HG03432 (cell line): ENCODE measurements at regions not wholly inside any gene's neighbourhood (a gene's known extent, or its start where the extent isn't known, plus 50 kb on each side); places are given as distances from the start of the nearest gene placed in this dataset.
"Not testable (repeated sequence)": the region's sequence is repeated elsewhere in the genome, so short reads cannot be mapped to it uniquely, and the experiment has no call there.

Experiments used
- ATAC-seq: cut with Tn5 transposase; IDR thresholded peaks from one replicate; pipeline ENCODE4 v1.9.1; 2021; ENCODE audit warnings: mild to moderate bottlenecking, moderate library complexity; ENCODE audit not compliant: unreplicated experiment

GRCh38 chr2:8328217-8328616, 353.6 kb upstream of the ID2 start:
- peak; percentile 60 for ATAC-seq

- no peak for ATAC-seq
These were observed 351.9 kb upstream of the ID2 start for GRCh38 chr2:8329660-8330622.

DNA sequence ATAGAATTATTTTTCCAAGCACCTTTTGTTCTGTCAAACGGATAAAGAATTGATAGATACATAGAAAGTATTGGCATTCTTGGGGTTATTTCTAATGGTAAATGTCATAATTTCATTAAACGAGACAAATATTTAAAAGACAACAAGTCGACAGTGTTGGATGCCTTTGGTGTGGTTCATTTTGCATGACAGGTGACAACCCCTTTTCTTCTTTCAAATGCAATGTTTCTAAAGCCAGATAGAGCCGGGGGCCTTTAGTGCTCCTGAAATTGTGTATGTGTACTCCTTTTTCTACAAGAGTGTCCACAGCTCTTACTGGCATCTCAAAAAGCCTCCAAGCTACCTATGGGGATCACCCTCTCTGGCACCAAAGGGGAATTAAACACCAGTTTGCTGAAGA, 350.8 kb upstream of the ID2 start:
- no peak for ATAC-seq

GRCh38 chr2:8332646-8333045, 349.2 kb upstream of the ID2 start:
- no peak for ATAC-seq

DNA sequence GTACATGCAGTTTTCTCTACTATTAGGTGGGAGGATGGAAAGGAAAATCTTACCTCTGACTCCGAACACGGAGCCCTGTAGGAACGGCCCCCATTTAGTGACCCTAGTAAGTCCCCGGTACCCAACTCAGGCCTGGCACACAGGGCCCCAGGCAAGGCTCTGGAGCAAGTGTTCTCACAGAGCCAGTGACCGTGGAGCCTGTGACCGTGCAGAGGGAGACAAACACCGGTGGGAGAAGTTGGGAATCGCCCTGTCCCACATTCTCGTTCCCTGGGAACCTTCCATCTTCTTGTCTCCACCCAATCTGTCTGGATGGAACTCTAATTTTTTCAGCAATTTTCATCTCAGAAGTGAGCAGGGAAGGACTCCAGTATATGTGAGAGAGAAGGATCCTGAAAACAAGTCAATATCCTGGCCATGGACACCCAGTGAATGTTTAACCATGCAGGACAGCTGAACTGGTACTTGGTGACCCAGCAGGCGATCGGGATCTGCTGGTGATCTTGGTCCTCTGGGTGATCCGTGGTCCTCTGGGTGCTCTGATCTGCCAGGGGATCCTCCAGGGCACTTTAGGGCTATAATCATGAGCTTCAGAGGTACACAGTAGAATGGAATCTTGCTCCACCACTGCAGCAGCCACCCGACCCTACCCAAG, 348.6 kb upstream of the ID2 start:
- ATAC-seq: no peak

GRCh38 chr2:8333832-8334187, 348.0 kb upstream of the ID2 start:
- not testable (repeated sequence) for ATAC-seq

DNA sequence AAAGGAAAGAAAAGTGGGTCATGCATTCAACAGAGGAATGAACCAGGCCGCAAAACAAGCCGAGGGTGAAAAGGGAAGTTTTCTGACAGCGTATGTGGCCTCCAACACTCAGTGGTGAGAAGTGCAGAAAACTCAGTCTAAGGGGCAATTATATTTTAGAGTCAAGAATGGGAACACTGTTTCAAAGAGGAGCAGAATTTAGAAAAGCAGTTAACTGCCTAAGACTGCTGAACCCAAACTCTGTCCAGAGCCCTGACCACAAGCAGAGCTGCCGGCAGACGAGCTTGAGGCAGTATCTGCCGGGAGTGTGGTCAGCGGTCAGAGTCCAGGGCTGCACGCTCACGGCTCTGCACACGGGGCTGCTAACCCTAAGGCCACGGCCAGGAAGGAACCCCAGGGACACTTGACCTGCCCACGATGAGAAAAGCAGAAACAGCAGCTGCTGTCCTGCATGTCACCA, 347.0 kb upstream of the ID2 start:
- ATAC-seq: no peak

- no peak for ATAC-seq
These were observed 346.1 kb upstream of the ID2 start for GRCh38 chr2:8335801-8336200.

DNA sequence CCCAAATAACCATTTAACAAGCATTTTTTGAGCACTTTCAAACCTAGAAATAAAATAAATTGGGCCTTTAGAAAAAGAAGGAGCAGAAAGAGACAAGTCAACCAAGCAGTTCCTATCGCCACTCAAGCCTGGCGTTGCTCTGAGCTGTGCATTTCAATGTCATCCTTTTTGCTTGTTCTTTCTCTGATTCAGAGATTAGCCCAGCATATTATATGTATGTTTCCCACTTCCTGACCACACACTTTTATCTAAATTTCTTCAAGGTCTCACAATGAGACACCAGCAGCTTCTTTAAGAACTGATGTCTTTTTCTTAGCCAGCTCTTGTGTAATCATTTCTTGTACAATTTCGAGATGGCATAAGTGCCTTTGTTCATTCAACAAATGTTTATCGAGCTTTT, 344.5 kb upstream of the ID2 start:
- no peak for ATAC-seq

DNA sequence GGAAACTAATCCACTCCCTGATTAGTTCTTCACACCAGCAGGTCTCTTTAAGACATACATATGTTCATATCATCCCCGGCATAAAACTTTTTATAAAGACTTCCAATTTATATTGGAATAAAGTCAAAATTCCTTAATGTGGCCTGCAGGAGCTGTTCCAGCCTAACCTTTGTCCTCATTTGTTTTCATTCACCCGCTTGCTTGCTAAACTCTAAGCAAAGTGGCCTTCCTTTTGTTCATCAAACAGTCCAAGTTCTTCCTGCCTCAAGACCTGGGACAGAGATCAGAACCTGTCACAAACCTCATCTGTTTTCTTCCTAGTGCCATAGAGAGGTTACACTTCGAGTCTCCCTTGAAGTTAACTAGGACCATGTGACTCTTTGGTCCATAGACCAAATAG, 339.4 kb upstream of the ID2 start:
- ATAC-seq: no peak

- ATAC-seq: no peak
These were observed 338.8 kb upstream of the ID2 start for GRCh38 chr2:8343031-8343430.

DNA sequence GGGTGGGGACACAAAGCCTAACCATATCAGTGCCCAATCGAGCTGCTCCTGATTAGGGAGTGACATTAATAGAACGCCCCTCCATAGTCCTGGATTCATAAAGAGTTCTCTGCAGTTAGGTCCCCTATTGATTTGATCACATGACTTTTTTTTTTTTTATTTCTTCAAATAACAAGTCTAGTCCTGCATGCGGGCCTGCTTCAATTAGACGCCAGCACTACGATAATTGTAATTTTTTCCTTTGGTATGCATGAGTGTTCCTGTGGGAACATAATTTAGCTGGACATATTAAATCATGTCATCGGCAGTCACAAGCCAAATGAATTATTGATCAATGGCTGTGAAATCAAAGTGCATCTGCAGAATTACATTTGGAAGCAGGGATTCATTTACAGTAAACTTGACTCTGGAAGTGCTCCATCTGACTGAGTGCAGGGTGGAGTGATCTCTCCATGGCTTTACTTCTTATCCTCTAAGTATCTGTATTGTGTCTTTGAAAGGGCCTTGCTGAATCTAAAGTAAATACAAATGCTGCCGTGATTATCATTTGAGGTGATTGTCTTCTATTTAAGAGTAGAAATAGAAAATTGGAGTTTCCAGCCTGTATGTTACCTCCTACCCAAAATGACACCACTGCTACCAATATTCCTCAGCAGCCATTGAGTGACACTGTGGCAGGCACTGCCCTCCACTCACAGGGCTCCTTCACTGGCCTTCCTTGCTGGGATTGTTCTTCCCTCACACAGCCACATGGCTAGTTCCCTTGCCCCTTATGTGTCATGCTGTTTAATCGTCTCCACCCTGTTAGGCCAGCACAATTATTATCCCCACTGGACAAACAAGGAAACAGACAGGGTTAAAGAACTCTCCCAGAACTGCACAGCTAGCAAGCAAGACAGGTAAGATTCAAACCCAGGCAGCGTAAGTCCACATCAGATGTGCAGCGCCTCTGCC, 337.4 kb upstream of the ID2 start:
- ATAC-seq: no peak

GRCh38 chr2:8345200-8345599, 336.7 kb upstream of the ID2 start:
- no peak for ATAC-seq

DNA sequence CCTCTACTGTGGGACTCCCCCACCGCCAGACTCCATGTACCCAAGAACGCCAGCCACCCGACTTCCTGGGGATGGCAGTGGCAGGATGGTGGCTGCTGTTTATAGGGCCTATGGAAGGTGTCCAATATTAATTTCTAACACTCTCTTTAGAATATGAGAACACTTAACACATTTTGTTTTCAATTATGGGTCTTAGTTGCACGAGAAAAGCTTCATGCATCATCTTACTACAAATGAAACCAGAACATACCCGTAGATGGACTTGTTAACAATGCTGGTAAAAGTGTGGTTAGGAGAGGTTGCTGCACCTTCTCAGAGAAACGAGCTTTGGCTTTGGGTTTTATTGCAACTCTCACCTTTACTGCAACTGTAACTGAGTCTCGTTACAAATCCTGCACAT, 335.6 kb upstream of the ID2 start:
- ATAC-seq: no peak

GRCh38 chr2:8346706-8347430, 335.0 kb upstream of the ID2 start:
- no peak for ATAC-seq

DNA sequence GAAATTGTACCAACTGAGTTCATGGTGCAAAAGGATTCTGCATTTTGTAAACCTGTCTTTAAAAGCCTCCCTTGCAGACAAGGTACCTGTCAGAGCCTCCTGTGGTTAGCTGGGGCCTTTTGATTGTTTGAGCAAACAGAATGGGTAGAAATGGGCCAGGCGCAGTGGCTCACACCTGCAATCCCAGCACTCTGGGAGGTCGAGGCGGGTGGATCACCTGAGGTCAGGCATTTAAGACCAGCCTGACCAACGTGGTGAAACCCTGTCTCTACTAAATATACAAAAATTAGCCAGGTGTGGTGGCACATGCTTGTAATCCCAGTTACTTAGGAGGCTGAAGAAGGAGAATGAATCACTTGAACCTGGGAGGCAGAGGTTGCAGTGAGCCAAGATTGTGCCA, 332.9 kb upstream of the ID2 start:
- not testable (repeated sequence) for ATAC-seq

- ATAC-seq: no peak
These were observed 329.6 kb upstream of the ID2 start for GRCh38 chr2:8352296-8352695.

GRCh38 chr2:8352989-8353388, 328.9 kb upstream of the ID2 start:
- no peak for ATAC-seq

- ATAC-seq: no peak
These were observed 326.6 kb upstream of the ID2 start for GRCh38 chr2:8355102-8355859.
